ENCODE measurements at regions not wholly inside any gene's neighbourhood (a gene's known extent, or its start where the extent isn't known, plus 50 kb on each side); places are given as distances from the start of the nearest gene placed in this dataset.

- TF ChIP-seq CTCF (IDR thresholded peaks at IDR 0.05) (no peak), POLR2A (IDR thresholded peaks at IDR 0.05) (no peak), POLR2AphosphoS5 (IDR thresholded peaks at IDR 0.05) (no peak)
These were observed 2102.1 kb upstream of the RAG2 start for GRCh38 chr11:38700111-38700510.
